GM19452 (cell line): ENCODE measurements at regions not wholly inside any gene's neighbourhood (a gene's known extent, or its start where the extent isn't known, plus 50 kb on each side); places are given as distances from the start of the nearest gene placed in this dataset.

ENCODE experiments used
- ATAC-seq: cut with Tn5 transposase; IDR thresholded peaks from one replicate; pipeline ENCODE4 v1.9.1; 2021; ENCODE audit not compliant: unreplicated experiment

DNA sequence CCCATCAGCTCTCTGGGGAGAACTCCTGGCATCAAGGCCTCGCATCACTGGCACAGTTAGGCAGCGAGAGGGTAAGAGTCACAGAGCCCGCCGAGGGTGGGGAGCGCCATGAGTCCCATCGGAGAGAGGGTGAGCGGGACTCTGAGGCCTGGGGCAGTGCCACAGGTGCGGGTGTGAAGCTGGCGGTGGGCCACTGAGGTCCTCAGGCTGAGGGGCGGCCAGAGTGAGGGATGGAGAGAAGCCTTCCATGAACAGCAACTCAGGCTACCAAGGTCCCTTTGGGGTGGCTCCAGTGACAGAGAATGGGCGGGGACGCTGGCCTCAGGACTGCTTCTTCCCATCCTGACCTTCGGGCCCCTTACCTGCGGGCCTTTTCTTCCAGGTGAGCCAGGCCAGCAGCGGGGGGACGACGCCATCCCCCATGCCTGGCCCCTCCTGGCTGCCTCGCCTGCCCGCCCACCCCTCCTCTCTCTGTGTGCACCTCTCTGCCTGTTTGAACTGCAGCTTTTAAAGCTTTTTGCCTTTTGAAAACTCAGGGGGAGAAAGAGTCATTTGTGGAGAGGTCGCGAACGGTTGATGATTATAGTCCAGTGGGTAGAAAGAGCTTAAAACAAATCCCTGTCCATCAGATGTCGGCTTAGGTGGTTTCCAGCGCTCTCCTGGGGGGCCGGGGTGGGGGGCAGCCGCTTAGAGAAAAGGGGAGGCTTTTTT is 149.3 kb upstream of the GSE1 start:
- no peak for ATAC-seq

DNA sequence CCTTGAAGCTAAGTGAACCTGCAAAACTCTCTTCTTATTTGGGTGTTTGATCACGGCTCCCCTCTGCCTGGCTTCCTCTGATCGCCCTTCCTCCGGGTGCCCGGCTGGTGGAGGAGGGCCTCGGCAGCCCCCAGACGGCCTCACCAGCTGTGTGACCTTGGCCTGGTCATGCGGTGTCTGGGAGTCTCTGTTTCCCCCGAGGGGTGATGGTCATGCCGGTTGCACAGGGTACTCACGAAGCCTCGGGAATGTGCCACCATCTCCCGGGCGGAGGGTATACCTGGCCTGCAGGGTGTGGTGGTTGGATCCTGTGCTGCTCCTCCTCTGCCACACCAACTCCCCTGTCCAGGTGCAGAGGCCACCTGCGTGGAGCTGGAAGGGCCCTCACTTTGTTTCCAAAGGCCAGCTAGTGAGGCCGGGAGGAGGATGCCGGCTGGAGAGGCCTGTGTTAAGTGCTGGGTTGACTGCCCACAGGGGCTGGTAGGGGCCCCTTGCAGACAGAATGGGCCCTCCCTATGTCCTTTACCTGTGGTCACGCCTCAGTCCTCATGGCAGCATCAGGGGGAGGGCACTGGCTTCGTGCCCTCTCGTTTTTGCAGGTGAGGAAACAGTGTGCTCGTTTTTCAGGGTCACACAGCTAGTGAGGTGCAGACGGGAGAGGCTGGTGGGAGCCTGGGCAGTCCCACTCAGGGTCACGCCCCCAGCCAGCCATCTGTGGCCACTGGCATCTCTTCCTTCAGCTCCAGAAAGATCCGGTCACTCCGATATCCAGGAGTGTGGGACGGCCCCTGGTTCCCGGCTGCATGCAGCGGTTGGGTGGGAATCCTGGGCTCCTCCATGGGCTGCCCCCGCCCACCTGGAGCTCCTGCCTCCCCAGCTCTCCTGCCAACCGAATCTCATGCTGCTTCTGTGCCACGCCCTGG is 148.5 kb upstream of the GSE1 start:
- ATAC-seq = no peak

DNA sequence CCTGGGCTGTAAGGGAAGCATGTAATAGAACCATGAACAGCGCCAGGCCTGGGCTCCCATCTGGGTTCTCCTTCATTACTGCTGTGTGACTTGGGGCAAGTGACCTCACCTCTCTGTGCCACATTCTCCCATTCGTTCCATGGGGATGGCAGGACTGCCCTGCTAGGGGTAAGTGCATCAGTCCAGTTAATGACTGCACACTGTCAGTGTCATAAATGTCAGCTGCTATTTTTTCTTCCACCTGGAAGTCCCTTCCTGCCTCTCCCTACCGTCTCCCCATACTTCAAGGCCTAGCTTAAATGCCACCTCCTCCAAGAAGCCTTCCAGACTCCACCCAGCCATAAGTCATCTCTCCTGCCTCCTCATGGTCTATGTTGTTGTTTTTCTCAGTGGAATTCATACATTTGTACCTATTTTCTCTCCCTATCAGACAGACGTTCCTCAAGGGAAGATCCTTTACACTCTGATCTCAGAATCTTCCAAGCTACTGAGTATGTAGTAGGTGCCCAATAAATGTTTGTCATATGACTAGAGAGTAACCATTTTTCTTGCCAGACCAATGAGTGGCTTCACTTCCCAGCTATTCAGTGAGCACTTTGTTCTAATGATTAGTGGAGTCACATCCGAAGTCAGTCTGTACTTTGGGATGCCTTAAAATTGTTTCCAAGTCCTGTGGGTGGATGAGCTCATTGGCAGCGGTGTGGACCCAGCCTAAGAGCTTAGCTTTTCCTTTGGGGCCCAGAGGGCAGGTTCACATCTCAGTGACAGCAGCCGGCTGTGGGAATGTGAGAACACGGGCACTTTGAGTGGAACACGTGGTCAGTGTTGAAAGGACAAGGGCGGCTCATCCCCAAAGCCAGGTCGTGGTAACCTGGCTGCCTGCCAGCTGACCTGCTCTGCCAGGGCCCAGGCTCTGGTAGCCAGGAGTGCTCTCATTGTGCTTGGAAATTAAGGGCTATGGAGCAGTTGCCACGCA is 147.5 kb upstream of the GSE1 start:
- no peak for ATAC-seq

DNA sequence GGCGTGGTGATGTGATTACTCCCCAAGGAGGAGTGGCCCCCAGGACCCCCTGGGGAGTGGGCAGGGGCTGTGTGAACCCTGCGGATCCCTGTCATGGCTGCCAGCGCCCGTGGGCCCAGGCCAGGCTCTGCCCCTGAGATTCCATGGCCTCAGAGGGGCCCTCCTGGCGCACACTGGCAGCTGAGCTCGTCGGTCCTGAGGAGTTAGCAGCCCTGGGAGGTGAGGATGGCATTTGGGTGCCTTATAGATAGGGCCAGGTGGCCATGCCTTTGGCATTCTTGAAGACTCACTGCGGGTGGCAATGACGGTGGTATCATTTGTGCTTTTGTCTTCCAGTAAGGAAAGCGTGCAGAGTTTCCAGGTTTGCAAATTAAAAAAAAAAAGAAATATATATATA is 146.8 kb upstream of the GSE1 start:
- no peak for ATAC-seq

DNA sequence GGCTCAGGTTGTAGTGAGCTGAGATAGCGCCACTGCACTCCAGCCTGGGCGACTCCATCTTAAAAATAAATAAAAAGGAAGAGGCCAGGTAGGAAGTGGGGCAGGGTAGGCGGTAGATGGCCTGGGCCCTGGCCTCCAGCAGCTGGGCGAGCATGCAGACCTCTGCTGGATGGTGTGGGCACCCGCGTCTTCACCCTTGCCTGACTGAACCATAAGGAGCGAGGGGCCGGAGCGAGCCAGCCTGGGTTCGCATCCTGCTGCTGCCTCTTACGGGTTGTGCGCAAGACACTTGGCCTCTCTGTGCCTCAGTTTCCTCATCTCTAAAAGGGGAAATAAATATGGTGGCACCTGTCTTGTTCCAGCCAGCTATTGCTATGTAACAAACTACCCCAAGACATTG is 146.1 kb upstream of the GSE1 start:
- ATAC-seq = no peak

DNA sequence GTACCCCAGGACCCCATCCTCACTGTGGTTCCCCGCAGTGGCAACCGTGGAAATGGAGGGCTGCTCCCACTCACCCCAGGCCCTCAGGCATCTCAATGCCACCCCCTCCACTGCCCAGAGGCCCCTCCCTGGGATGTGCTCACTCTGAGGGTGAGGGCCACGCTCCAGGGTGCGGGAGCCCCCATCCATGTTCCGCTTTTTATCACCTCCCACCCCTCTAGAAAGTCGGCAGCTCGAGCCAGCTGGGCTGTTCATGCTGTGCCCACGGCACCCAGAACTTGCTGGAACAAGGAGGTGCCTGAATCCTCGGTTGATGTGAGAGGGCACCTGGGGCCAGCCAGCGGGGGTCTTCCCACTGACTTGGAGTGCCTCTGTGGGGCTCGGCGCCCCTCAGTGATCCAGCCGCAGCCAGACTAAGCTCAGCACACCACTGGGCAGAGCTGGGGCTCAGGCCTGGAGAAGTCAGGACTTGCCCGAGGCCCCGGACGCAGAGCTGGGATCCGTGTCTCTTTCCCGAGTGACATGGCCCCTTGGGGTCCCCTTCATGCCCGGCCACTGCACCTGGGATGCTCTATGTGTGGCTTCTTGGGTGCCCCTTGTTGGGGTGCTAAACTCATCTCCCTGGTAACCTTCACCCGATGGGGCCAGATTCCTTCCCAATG is 143.1 kb upstream of the GSE1 start:
- no peak for ATAC-seq

DNA sequence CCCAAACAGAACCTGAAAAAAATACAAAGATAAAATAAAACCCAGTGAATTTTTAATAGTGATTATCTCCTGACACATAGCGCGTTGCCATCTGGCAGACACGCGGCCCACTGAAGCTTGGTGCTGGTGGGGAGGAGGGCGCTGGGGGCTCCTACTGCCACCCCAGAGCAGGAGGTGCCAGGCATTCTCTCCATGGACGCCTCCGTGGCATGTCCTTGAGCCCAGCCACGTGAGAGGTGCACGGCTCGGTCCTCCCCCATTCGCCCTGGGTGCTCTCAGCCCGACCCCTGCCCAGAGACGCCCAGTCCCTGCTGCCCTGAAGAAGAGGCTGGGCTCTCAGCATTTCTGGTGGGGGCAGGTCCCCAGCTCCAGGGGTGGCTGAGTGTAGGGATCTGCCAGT is 142.2 kb upstream of the GSE1 start:
- ATAC-seq = no peak

DNA sequence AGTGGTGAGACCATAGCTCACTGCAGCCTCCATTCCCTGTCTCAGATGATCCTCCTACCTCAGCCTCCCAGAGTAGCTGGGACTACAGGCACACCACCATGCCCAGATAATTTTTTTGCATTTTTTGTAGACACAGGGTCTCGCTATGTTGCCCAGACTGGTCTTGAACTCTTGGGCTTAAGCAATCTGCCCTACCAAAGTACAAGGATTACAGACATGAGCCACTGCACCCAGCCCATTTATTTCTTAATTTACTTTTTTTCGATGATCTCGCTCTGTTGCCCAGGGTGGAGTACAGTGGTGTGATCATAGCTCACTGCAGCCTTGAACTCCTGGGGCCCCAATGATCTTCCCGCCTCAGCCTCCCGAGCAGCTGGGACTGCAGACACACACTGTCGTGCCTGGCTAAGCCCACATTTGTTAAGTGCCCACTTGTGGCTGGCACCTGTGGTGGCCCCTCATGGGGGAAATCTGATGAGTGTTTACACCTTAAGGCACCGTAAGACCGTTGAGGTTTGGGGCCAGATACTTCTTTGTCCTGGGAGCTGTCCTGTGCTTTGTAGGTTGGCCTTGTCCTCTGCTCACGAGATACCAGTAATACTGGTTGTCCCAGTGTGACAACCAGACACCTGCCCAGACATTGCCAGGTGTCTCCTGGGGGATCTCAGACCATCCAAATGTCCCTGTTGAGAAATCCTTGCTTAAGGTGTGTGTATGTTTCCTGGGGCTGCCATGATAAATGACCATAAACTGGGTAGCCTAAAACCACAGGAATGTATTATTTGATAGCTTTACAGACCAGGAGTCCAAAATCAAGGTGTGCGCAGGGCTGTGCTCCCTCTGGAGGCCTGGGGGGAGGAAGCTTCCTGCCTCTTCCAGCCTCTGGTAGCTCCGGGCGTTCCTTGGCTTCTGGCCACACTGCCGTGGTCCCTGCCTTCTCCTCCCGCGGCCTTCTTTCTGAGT is 141.4 kb upstream of the GSE1 start:
- no peak for ATAC-seq

DNA sequence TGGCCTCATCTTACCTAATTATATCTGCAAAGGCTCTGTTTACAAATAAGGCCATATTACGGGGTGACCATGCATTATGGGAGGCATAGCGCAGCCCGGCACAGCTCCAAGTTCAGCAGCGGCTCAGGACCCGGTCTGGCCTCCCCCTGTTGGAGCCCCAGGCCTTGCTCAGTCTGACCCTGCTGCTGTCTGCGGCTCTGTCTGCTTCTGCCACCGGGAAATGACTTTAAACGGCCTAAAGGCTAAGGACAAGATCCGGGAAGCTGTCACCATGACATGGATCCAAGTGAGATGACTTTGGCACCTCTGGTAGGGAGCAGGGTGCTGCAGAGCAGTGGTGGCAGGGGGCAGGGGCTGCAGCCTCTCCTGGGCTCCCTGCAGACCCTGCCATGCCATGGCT is 140.6 kb upstream of the GSE1 start:
- ATAC-seq = no peak

DNA sequence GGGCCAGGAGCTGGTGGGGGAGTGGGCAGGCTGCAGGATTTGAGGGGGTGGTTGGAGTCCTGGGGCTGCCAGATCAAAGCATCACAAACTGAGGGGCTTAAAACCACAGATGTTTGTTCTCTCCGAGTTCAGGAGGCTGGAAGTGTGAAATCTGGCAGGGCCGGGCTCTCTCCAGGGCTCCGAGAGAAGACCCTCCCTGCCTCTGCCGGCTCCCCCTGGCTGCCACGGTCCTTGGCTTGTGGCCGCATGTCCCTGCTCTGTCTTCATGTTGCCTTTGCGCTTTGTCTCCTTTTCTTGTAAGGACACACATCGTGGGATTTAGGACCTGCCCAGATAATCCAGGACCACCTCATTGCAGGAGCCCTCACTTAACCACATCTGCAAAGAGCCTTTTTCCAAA is 139.8 kb upstream of the GSE1 start:
- no peak for ATAC-seq

DNA sequence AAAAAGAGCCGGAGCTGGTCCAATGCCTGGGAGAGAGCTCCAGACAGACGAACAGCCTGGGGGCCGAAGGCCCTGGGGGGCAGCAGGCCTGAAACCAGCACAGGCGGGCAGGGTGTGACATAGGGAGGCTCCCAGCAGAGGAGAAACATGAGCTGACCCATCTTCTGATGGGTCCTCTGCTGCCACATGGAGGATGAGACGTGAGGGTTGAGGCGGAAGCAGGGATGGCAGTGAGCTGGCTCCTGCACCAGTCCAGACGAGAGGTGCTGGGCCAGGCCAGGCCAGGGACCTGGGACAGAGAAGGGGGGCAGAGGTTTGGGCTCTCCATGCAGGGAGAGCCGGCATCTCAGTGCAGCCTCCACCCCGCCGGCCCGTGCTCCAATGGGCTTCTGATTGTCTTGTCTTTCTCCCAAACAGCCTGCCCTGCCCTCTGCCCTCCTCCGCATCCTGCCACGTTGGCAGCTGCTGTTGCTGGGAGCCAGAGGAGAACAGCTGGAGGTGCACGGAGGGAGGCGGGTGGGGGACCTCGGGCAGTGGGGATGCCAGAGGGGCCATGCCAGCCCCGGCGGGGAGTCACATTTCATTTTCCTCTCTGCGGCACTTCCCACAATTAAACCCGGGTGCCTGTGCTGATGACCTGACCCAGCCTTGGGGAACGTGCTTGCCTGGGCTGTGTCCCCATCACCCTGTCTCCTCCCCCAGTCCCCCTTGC is 139.1 kb upstream of the GSE1 start:
- no peak for ATAC-seq

DNA sequence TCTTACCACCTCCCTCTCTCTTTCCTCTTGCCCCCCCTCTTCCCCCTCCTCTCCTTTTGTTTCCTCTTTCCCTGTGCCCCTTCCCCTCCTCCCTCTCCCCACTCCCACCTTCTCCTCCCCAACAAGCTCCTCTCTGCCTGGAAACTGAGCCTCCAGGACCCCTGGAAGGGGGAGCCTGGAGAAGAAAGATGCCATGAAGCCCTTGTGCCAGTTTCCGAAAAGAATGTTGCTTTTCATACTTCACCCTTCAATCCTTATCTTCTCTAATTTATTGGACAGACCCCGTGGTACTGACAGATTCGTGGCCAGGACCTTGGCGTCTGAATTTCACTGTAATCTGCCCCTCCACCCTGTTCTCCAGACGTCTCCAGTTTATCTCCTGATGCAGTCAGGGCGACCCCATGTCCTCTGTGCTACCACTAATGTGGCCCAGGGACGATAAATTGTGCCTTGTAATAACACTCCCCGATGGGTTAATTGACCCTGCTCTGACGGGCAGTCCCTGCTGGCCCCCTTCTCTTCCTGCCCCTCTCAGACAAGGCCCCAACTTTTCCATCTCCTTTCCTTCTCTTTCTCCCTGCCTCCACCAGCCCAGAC is 138.4 kb upstream of the GSE1 start:
- ATAC-seq = no peak

DNA sequence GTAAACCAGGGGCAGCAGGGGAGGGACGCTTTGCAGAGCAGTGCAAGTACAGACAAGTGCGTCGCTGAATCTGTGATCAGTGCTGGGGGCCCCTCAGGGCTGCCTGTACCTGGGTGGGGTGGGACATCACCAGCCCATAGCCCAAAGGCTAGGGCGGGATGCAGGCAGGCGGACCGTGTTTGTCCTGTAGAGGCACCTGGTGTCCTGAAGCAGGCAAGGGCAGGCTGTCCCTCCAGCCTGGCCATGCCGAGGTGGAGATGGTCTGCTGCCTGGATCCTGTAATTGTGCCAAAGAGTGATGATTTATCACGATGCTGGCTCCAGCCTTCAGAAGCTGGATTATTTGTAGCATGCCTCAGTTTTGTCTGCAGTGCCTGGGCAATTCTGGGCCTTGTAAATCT is 137.9 kb upstream of the GSE1 start:
- no peak for ATAC-seq

DNA sequence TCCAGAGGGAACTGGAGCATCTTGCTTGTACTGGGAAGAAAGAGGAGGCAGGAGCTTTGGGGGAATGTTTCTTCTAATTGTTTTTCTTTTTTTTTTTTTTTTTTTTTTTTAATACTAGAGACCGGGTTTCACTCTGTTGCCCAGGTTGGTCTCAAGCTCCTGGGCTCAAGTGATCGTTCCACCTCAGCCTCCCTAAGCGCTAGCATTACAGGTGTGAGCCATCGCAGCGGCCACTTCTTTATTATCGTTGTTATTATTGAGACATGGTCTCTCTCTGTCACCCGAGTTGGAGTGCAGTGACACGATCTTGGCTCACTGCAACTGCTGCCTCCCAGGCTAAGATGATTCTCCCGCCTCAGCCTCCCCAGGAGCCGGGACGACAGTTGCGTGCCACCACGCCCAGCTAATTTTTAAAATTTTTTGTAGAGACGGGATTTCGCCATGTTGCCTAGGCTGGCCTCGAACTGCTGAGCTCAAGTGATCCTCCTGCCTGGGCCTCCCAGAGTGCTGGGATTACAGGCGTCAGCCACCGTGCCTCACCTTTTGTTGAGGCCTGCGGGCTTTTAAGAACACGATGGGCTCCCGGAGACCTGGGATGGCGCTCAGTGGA is 137.3 kb upstream of the GSE1 start:
- no peak for ATAC-seq

DNA sequence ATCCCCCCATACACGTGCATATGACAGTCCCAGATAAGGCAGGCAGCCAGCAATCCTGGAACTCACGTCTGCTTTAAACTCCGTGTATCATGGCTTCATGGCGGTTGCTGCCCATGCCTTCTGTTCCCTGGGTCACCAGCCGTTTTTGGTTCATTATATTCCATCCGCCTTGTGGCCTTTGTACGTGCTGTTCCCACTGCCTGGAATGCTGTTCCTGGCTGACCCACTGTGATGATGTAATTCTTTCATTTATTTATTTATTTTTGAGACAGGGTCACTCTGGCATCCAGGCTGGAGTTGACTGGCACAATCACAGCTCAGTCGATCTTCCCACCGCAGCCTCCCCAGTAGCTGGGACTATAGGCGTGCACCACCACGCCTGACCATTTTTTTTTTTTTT is 136.7 kb upstream of the GSE1 start:
- no peak for ATAC-seq

DNA sequence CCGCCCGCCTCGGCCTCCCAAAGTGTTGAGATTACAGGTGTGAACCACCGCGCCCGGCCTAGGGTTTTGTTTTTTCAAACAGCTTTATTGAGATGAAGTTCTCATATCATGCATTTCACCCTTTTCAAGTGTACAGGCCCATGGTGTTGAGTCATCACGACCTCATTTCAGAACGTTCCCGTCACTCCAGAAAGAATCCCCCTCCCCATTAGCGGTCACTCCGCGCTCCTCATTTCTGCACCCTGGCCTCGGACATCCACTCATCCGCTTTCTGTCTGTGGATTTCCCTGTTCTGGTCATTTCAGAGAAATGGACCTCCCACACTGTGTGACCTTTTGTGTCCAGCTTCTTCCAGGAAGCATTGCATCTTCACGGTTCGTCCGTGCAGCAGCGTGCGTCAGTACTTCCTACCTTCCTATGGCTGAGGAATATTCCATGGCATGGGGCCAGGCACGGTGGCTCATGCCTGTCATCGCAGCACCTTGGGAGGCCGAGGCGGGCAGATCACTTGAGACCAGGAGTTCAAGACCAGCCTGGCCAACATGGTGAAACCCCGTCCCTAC is 135.2 kb upstream of the GSE1 start:
- no peak for ATAC-seq

DNA sequence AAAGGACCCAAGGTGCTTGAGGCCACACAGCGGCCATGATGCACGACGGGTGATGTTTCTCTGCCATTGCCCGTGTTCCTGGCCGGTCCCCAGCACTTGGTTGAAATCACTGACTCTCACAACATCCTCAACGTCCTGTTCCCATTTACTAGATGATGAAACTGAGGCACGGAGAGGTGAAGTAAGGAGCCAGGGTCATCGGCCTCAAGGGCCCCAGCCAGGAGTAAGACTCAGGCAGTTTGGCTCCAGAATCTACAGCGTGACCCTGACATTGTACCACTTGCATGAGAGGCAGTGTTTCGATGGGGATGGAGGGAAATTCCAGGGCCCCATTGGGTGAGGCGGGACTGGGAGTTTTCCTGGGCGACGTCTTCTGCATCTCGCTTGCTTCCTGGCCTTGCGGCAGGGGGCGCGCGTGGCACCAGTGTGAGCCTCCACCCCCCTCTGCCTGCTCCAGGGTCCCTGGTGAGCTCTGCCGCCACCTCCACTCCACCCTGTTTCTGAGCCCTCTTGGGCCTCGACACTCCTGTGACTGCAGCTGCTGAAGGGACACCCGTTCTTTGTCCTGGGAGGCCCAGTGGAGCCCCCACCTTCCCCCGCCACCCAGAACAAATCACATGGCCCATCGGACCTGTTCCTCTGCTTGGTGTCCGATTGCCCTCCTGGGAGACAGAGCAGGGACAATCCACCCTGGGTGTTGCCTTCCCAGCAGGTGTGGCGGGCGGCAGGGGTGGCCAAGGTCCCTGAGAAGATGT is 133.0 kb upstream of the GSE1 start:
- no peak for ATAC-seq
